Peyer's patch (tissue), 4 donors: ENCODE measurements at regions not wholly inside any gene's neighbourhood (a gene's known extent, or its start where the extent isn't known, plus 50 kb on each side); places are given as distances from the start of the nearest gene placed in this dataset.

Experiments used
- POLR2A ChIP-seq, 2 donors: fragments of 450-650 bp; IDR thresholded peaks; one replicate each; pipeline ENCODE4 v1.5.1; 2017; ENCODE audit warnings: antibody characterized with exemption in 2 of 2, mild to moderate bottlenecking in 2 of 2, moderate library complexity in 2 of 2
- TF ChIP-seq, protein P1 (sequence below), 6 experiments: fragments of 450-650 bp in 4 of 6; fragments of 200-600 bp in 2 of 6; sonication (generic) in 1 of 6; IDR thresholded peaks; one replicate each; pipeline ENCODE4 v1.5.1; 2017 to 2019; ENCODE audit warnings: antibody characterized with exemption in 6 of 6, mild to moderate bottlenecking in 3 of 6, moderate library complexity in 1 of 6

GRCh38 chr2:8144131-8144631 lies 537.7 kb upstream of the ID2 start:
- TF ChIP-seq, protein P1, sequence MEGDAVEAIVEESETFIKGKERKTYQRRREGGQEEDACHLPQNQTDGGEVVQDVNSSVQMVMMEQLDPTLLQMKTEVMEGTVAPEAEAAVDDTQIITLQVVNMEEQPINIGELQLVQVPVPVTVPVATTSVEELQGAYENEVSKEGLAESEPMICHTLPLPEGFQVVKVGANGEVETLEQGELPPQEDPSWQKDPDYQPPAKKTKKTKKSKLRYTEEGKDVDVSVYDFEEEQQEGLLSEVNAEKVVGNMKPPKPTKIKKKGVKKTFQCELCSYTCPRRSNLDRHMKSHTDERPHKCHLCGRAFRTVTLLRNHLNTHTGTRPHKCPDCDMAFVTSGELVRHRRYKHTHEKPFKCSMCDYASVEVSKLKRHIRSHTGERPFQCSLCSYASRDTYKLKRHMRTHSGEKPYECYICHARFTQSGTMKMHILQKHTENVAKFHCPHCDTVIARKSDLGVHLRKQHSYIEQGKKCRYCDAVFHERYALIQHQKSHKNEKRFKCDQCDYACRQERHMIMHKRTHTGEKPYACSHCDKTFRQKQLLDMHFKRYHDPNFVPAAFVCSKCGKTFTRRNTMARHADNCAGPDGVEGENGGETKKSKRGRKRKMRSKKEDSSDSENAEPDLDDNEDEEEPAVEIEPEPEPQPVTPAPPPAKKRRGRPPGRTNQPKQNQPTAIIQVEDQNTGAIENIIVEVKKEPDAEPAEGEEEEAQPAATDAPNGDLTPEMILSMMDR (IDR thresholded peaks at IDR 0.05) = no peak
- TF ChIP-seq POLR2A (IDR thresholded peaks at IDR 0.05) = no peak
